Fibroblast of lung (primary cell): ENCODE measurements at regions not wholly inside any gene's neighbourhood (a gene's known extent, or its start where the extent isn't known, plus 50 kb on each side); places are given as distances from the start of the nearest gene placed in this dataset.

ENCODE experiments used
- EZH2 ChIP-seq: IDR thresholded peaks from 2 replicates; pipeline ENCODE4 v1.5.1; 2012; ENCODE audit warnings: low read length, control low read depth, mild to moderate bottlenecking; ENCODE audit errors: missing control alignments
- TF ChIP-seq, protein P1 (sequence below), 2 donors: IDR thresholded peaks in 1 of 2; conservative IDR thresholded peaks in 1 of 2; 1 replicate in 1 of 2; 2 replicates in 1 of 2; pipeline ENCODE4 v1.5.1; 2011 to 2012; ENCODE audit warnings: low read length in 2 of 2, control low read depth in 1 of 2, inconsistent platforms in 1 of 2, low read depth in 1 of 2, mild to moderate bottlenecking in 1 of 2

GRCh38 chrX:113389846-113390245 lies 549.2 kb upstream of the AMOT start:
- TF ChIP-seq, protein P1, sequence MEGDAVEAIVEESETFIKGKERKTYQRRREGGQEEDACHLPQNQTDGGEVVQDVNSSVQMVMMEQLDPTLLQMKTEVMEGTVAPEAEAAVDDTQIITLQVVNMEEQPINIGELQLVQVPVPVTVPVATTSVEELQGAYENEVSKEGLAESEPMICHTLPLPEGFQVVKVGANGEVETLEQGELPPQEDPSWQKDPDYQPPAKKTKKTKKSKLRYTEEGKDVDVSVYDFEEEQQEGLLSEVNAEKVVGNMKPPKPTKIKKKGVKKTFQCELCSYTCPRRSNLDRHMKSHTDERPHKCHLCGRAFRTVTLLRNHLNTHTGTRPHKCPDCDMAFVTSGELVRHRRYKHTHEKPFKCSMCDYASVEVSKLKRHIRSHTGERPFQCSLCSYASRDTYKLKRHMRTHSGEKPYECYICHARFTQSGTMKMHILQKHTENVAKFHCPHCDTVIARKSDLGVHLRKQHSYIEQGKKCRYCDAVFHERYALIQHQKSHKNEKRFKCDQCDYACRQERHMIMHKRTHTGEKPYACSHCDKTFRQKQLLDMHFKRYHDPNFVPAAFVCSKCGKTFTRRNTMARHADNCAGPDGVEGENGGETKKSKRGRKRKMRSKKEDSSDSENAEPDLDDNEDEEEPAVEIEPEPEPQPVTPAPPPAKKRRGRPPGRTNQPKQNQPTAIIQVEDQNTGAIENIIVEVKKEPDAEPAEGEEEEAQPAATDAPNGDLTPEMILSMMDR (conservative IDR thresholded peaks at IDR 0.05 in 1 of 2, IDR thresholded peaks at IDR 0.05 in 1 of 2; ENCODE audit: low read depth in 1 of 2, low read length in 2 of 2): no peak
- TF ChIP-seq EZH2: no peak
